ENCODE measurements at regions not wholly inside any gene's neighbourhood (a gene's known extent, or its start where the extent isn't known, plus 50 kb on each side); places are given as distances from the start of the nearest gene placed in this dataset.

DNA sequence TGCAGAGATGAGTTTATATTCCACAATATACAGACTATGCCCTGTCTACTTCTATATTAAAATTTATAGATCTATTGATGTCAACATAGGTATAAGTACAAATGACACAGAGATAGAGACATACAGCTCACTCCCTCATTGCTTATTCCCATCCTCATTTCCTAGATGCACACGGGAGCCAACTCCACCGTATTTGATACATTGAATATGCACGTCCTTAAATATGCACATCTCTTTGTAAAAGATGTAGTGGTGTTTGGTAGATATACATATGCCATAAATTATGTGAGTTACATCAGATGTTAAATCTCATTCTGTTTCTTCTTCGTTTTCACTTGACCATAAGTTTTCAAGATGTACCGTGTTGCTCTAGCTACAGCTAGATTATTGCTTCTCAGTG is 179.2 kb upstream of the RAB6C start:
- Histone ChIP-seq H3K4me3 (ENCODE audit: low read depth in 1 of 2, low read length in 1 of 2) (no peak overlapping the region), H3K36me3 (no peaks in the 10 kb centered on the region), H3K4me1 (ENCODE audit: control insufficient read depth in 1 of 2, insufficient read depth in 1 of 2, low read depth in 1 of 2, low read length in 1 of 2) (no peaks in the 10 kb centered on the region), H3K9me3 (no peaks in the 10 kb centered on the region), H3K27ac (no peak overlapping the region), H3K27me3 (peaks cover 6% of the 10 kb centered on the region)
- TF ChIP-seq, protein P1, sequence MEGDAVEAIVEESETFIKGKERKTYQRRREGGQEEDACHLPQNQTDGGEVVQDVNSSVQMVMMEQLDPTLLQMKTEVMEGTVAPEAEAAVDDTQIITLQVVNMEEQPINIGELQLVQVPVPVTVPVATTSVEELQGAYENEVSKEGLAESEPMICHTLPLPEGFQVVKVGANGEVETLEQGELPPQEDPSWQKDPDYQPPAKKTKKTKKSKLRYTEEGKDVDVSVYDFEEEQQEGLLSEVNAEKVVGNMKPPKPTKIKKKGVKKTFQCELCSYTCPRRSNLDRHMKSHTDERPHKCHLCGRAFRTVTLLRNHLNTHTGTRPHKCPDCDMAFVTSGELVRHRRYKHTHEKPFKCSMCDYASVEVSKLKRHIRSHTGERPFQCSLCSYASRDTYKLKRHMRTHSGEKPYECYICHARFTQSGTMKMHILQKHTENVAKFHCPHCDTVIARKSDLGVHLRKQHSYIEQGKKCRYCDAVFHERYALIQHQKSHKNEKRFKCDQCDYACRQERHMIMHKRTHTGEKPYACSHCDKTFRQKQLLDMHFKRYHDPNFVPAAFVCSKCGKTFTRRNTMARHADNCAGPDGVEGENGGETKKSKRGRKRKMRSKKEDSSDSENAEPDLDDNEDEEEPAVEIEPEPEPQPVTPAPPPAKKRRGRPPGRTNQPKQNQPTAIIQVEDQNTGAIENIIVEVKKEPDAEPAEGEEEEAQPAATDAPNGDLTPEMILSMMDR (IDR thresholded peaks at IDR 0.05): no peak

DNA sequence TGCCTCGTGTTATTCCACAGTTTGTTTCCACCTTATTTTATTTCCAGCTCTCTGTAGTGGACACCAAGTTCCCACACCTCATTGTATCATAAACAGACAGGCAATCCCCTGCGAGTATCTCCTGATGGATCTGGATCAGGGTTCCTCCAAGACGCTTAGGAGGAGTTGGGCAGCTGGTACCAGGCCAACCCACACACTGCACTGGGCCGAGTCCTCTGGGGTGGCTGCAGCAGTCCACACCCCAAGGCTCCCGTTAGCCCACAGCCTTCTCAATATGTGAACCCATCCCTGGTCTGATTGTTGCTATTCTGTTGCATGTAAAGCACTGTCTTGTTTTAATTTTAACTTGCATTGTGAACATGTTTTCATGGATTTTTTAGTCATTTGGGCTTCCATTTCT is 178.8 kb upstream of the RAB6C start:
- Histone ChIP-seq H3K27me3 (peaks cover 6% of the 10 kb centered on the region), H3K4me3 (ENCODE audit: low read depth in 1 of 2, low read length in 1 of 2) (no peak overlapping the region), H3K27ac (no peak overlapping the region), H3K4me1 (ENCODE audit: control insufficient read depth in 1 of 2, insufficient read depth in 1 of 2, low read depth in 1 of 2, low read length in 1 of 2) (no peaks in the 10 kb centered on the region), H3K9me3 (no peaks in the 10 kb centered on the region), H3K36me3 (no peaks in the 10 kb centered on the region)
- TF ChIP-seq, protein P1 (IDR thresholded peaks at IDR 0.05): no peak

DNA sequence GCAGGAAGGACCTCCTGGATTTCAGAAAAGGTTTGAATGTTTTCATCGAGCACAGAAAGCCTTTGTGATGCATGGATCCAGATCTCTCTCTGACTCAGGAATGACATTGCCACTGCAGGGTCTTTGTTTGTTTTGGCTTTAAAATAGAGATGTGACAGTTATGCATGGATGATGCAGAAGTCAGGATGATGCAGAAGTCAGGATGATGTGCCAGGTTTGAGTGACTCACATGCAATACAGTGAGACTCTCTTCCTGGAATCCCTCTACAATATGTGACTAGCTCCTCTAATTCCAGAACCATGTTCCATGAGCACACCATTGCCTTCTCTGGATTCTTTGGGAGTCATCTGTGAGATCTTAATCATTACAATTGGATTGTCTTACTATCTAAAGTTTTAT is 177.9 kb upstream of the RAB6C start:
- Histone ChIP-seq H3K4me1 (ENCODE audit: control insufficient read depth in 1 of 2, insufficient read depth in 1 of 2, low read depth in 1 of 2, low read length in 1 of 2) (no peaks in the 10 kb centered on the region), H3K27me3 (peaks cover 6% of the 10 kb centered on the region), H3K36me3 (no peaks in the 10 kb centered on the region), H3K27ac (no peak overlapping the region), H3K4me3 (ENCODE audit: low read depth in 1 of 2, low read length in 1 of 2) (no peak overlapping the region), H3K9me3 (no peaks in the 10 kb centered on the region)
- TF ChIP-seq, protein P1 (IDR thresholded peaks at IDR 0.05): no peak

DNA sequence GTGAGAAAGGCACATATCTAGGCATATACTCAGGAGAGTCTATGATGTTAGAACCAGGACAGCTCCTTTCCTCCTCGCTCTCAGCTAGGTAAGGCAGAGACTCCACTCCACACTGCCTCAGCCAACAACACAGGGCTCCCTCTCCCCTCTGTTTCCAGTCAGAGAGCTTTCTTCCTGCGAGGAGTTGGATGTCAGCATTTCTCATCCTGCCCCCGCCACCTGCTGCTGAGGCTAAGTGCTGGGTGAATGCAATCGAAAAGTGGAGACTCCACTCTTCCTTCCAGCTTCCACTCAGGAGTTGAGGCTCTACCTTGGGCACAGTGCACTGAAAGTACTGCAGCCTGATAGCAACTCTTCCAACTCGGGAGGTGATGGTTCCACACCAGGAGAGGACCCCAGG is 177.2 kb upstream of the RAB6C start:
- TF ChIP-seq, protein P1 (IDR thresholded peaks at IDR 0.05): no peak
- Histone ChIP-seq H3K9me3 (no peaks in the 10 kb centered on the region), H3K27me3 (peaks cover 6% of the 10 kb centered on the region), H3K36me3 (no peaks in the 10 kb centered on the region), H3K27ac (no peak overlapping the region), H3K4me1 (ENCODE audit: control insufficient read depth in 1 of 2, insufficient read depth in 1 of 2, low read depth in 1 of 2, low read length in 1 of 2) (no peaks in the 10 kb centered on the region), H3K4me3 (ENCODE audit: low read depth in 1 of 2, low read length in 1 of 2) (no peak overlapping the region)

DNA sequence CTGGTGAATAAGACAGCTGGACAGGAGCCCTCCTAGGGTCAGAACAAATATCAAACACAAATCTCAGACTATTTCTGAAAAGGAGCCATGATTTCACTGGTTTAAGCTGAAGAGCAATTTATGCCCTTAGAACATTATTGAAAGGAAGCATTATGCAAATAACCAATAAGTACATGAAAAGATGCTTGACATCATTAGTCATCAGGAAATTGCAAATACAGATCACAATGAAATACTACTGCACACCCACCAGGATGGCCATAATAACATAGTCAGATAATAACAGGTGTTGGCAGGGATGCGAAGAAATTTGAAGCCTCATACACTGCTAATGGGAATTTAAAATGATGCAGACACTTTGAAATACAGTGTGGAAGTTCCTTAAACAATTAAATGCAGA is 176.4 kb upstream of the RAB6C start:
- TF ChIP-seq, protein P1 (IDR thresholded peaks at IDR 0.05): no peak
- no peak overlapping the region for H3K4me3 ChIP-seq (ENCODE audit: low read depth in 1 of 2, low read length in 1 of 2)
- H3K4me1 ChIP-seq (ENCODE audit: control insufficient read depth in 1 of 2, insufficient read depth in 1 of 2, low read depth in 1 of 2, low read length in 1 of 2): no peaks in the 10 kb centered on the region
- no peaks in the 10 kb centered on the region for H3K9me3 ChIP-seq
- H3K27ac ChIP-seq: no peak overlapping the region
- no peaks in the 10 kb centered on the region for H3K36me3 ChIP-seq
- peaks cover 6% of the 10 kb centered on the region for H3K27me3 ChIP-seq

DNA sequence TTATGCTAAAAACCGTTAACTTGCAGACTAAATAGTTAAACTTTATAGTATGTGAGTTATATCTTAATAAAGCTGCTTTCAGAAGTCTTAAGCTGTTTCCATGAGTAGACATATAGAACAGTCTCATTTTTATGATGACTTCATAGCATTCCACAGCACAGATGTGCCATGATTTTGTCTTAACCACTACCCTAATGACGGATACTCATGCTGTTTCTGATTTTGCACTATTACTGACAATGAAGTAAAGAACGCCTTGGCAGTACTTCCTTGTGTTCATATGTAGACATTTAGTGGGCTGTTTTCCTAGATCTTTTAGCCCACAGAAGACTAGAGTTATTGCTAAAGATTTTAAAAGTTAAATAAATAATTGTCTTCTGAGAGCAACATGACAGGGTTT is 175.6 kb upstream of the RAB6C start:
- Histone ChIP-seq H3K27me3 (peaks cover 6% of the 10 kb centered on the region), H3K4me3 (ENCODE audit: low read depth in 1 of 2, low read length in 1 of 2) (no peak overlapping the region), H3K36me3 (no peaks in the 10 kb centered on the region), H3K27ac (no peak overlapping the region), H3K9me3 (no peaks in the 10 kb centered on the region), H3K4me1 (ENCODE audit: control insufficient read depth in 1 of 2, insufficient read depth in 1 of 2, low read depth in 1 of 2, low read length in 1 of 2) (no peaks in the 10 kb centered on the region)
- TF ChIP-seq, protein P1 (IDR thresholded peaks at IDR 0.05): no peak
